Adrenal gland (tissue), 9 donors: ENCODE measurements at regions not wholly inside any gene's neighbourhood (a gene's known extent, or its start where the extent isn't known, plus 50 kb on each side); places are given as distances from the start of the nearest gene placed in this dataset.

ENCODE experiments used
- DNase-seq, 7 donors: peaks; one replicate each; pipeline ENCODE4 v3.0.0-alpha.2; 2019 to 2020
- H3K27ac ChIP-seq, 5 donors: fragments of 200-600 bp; sonication (generic) in 4 of 5; 1 replicate in 3 of 5; 2 replicates in 2 of 5; pipeline versions ENCODE4 v1.5.1 to v1.8.0; 2016 to 2020; ENCODE audit warnings: mild to moderate bottlenecking in 1 of 5
- H3K27me3 ChIP-seq: fragments of 200-600 bp; 2 replicates; pipeline ENCODE4 v1.8.0; 2021
- H3K36me3 ChIP-seq, 2 donors: fragments of 200-600 bp; replicated peaks in 1 of 2; 1 replicate in 1 of 2; 2 replicates in 1 of 2; pipeline versions ENCODE4 v1.5.1 to v1.8.0; 2018 to 2022
- H3K4me1 ChIP-seq, 2 donors: fragments of 200-600 bp; replicated peaks in 1 of 2; 1 replicate in 1 of 2; 2 replicates in 1 of 2; pipeline versions ENCODE4 v1.5.1 to v1.8.0; 2018 to 2021
- H3K4me3 ChIP-seq, 4 donors: fragments of 200-600 bp; sonication (generic) in 3 of 4; one replicate each; pipeline ENCODE4 v1.5.1; 2016 to 2018
- H3K9me3 ChIP-seq, 3 donors: fragments of 200-600 bp; sonication (generic) in 1 of 3; replicated peaks in 1 of 3; 1 replicate in 2 of 3; 2 replicates in 1 of 3; pipeline versions ENCODE4 v1.5.1 to v1.8.0; 2016 to 2021
- CTCF ChIP-seq, 6 experiments: fragments of 450-650 bp in 4 of 6; fragments of 200-600 bp in 2 of 6; sonication (generic) in 1 of 6; IDR thresholded peaks; 1 replicate in 5 of 6; 2 replicates in 1 of 6; pipeline versions ENCODE4 v1.5.1 to v1.8.0; 2016 to 2021; ENCODE audit warnings: antibody characterized with exemption in 6 of 6, mild to moderate bottlenecking in 2 of 6, moderate library complexity in 1 of 6
- POLR2A ChIP-seq, 2 donors: fragments of 450-650 bp; IDR thresholded peaks; one replicate each; pipeline ENCODE4 v1.6.1; 2017; ENCODE audit warnings: antibody characterized with exemption in 2 of 2, mild to moderate bottlenecking in 2 of 2, moderate library complexity in 1 of 2
- WGBS, 4 donors: extraction: QIAGEN DNeasy Blood & Tissue Kit in 2 of 4; methylation state at CpG; one replicate each; pipeline versions ENCODE4 v1.1.5 to v1.1.7; 2013 to 2017; 5-methylcytosine and 5-hydroxymethylcytosine counted together
- intact Hi-C, 2 donors: fragments of 100-400 bp; cut with DNase I; formaldehyde crosslinking; loops; one replicate each; pipeline versions ENCODE4 v1.14.1 to v1.15.0; 2022 to 2023
- donor health status: healthy with polysubstance abuse.
- donor health status: Bipolar disorder and iron deficiency.
- donor health status: DM: yes; HTN: yes; CAD: no.
- donor health status: DM: no; HTN: no; CAD: no.
- donor health status: DM: no; HTN: no; CAD: no.

- Histone ChIP-seq H3K9me3 (no peaks in the 10 kb centered on the region), H3K27ac (no peak overlapping the region), H3K4me1 (no peaks in the 10 kb centered on the region), H3K36me3 (no peaks in the 10 kb centered on the region), H3K4me3 (no peak overlapping the region), H3K27me3 (no peaks in the 10 kb centered on the region)
- intact Hi-C loops, result no loop called here
- DNase-seq, result no peak
- no peak for TF ChIP-seq CTCF (IDR thresholded peaks at IDR 0.05)
These were observed 179.8 kb downstream of the IPMK start for GRCh38 chr10:58087896-58088295.

GRCh38 chr10:58086763-58087150 lies 180.9 kb downstream of the IPMK start:
- no peaks in the 10 kb centered on the region for H3K36me3 ChIP-seq
- no peak for TF ChIP-seq CTCF (IDR thresholded peaks at IDR 0.05)
- TF ChIP-seq POLR2A (IDR thresholded peaks at IDR 0.05), result no peak
- no peaks in the 10 kb centered on the region for H3K9me3 ChIP-seq
- 90 to 95% (median 94%) methylated on average over 2 of the region's 2 CpGs for WGBS, 4 donors
- H3K27me3 ChIP-seq, result no peaks in the 10 kb centered on the region
- DNase-seq, result no peak
- no peak overlapping the region for H3K4me3 ChIP-seq
- H3K4me1 ChIP-seq, result no peaks in the 10 kb centered on the region
- no peak overlapping the region for H3K27ac ChIP-seq
- intact Hi-C loops, result no loop called here

GRCh38 chr10:58086144-58086762 lies 181.4 kb downstream of the IPMK start:
- intact Hi-C loops, result no loop called here
- no peak overlapping the region for H3K4me3 ChIP-seq
- no peak overlapping the region for H3K27ac ChIP-seq
- H3K9me3 ChIP-seq, result no peaks in the 10 kb centered on the region
- no peaks in the 10 kb centered on the region for H3K4me1 ChIP-seq
- no peak for TF ChIP-seq POLR2A (IDR thresholded peaks at IDR 0.05)
- 32 to 40% (median 38%) methylated on average over 2 of the region's 2 CpGs for WGBS, 4 donors
- peak in 1 of 7 donors; percentile 8 for DNase-seq
- no peaks in the 10 kb centered on the region for H3K36me3 ChIP-seq
- no peaks in the 10 kb centered on the region for H3K27me3 ChIP-seq

- H3K4me1 ChIP-seq, result no peaks in the 10 kb centered on the region
- intact Hi-C loops, result no loop called here
These were observed 185.4 kb downstream of the IPMK start for GRCh38 chr10:58082248-58082647.

More at GRCh38 chr10:58082248-58082647, 185.4 kb downstream of the IPMK start:
- WGBS, 4 donors, result 80 to 95% (median 90%) methylated on average over 3 of the region's 3 CpGs
- H3K27ac ChIP-seq, result no peak overlapping the region
- H3K36me3 ChIP-seq, result no peaks in the 10 kb centered on the region
- no peaks in the 10 kb centered on the region for H3K9me3 ChIP-seq
- TF ChIP-seq POLR2A (IDR thresholded peaks at IDR 0.05) (no peak), CTCF (IDR thresholded peaks at IDR 0.05) (no peak)
- H3K27me3 ChIP-seq, result no peaks in the 10 kb centered on the region
- no peak for DNase-seq
- no peak overlapping the region for H3K4me3 ChIP-seq
